ENCODE measurements at regions not wholly inside any gene's neighbourhood (a gene's known extent, or its start where the extent isn't known, plus 50 kb on each side); places are given as distances from the start of the nearest gene placed in this dataset.

GRCh38 chr18:34620258-34620861 is 89.7 kb upstream of the DTNA start:
- peaks cover 3% of the 10 kb centered on the region; the same call in 1 of the 2 replicates for H3K9me3 ChIP-seq (ENCODE audit: control insufficient read depth, insufficient read depth, low read length)
- no CpG with 5 or more reads among the region's 5 CpGs for WGBS, 2 experiments (ENCODE audit: extremely low coverage in 2 of 2, insufficient read length in 1 of 2)
- intact Hi-C loops (cut with micrococcal nuclease): no loop called here
- BruUV-seq (replicated peaks): no TSS peak
- H4K5ac ChIP-seq (ENCODE audit: low read depth, low read length): no peak overlapping the region
- no peak overlapping the region for H2BK20ac ChIP-seq (ENCODE audit: low read depth, low read length)
- DNase-seq: no peak
- no peak for ATAC-seq (ENCODE audit: low read depth)
- no peaks in the 10 kb centered on the region for H3K9me1 ChIP-seq (ENCODE audit: insufficient read depth, low read length)
- no peak overlapping the region for H3K27ac ChIP-seq (ENCODE audit: insufficient read depth, low read length)
- H3K4ac ChIP-seq (ENCODE audit: low read depth, low read length): no peak overlapping the region
- H3K56ac ChIP-seq (ENCODE audit: extremely low read depth, insufficient read depth, low read length): no peak overlapping the region
- ChIA-PET POLR2A (ENCODE audit: unreplicated experiment) (no interaction called here), CTCF (no interaction called here)
- no peaks in the 10 kb centered on the region for H3K79me1 ChIP-seq (ENCODE audit: low read depth in 1 of 2, low read length in 2 of 2)
- H2AFZ ChIP-seq (replicated peaks; ENCODE audit: low read length, poor library complexity): no peak overlapping the region
- 0 out of 2 replicates have a peak, but pooled peaks cover 2% of the 10 kb centered on the region for H3K27me3 ChIP-seq (ENCODE audit: control insufficient read depth, insufficient read depth, low read length)
- no peak overlapping the region for H3K9ac ChIP-seq (ENCODE audit: low read depth, low read length)
- H3K23ac ChIP-seq (ENCODE audit: low read depth, low read length): no peak overlapping the region
- H3K14ac ChIP-seq (replicated peaks; ENCODE audit: low read depth, low read length): no peak overlapping the region
- H3K4me2 ChIP-seq (ENCODE audit: low read depth, low read length): no peak overlapping the region
- no peak overlapping the region for H2AK5ac ChIP-seq (ENCODE audit: low read depth, low read length)
- H2BK15ac ChIP-seq (ENCODE audit: low read depth, low read length): no peak overlapping the region
- in situ Hi-C loops (cut with MboI; ENCODE audit: low sequenced_read_pairs): no loop called here
- H2BK5ac ChIP-seq (ENCODE audit: low read depth, low read length, poor library complexity, severe bottlenecking): no peak overlapping the region
- H3K4me1 ChIP-seq (ENCODE audit: control insufficient read depth, insufficient read depth, low read length): no peaks in the 10 kb centered on the region
- no peak for TF ChIP-seq RAD21 (IDR thresholded peaks at IDR 0.05; ENCODE audit: low read length)
- peak; percentile 42; the same call in 1 of the 2 replicates for TF ChIP-seq MAFK (IDR thresholded peaks at IDR 0.05; ENCODE audit: low read depth, low read length)
- H3K18ac ChIP-seq (ENCODE audit: low read depth, low read length): no peak overlapping the region
- H3K4me3 ChIP-seq (ENCODE audit: insufficient read depth, low read depth, low read length): no peak overlapping the region
- no peak overlapping the region for H4K91ac ChIP-seq (ENCODE audit: insufficient read depth, low read depth, low read length)
- no peaks in the 10 kb centered on the region for H4K20me1 ChIP-seq (ENCODE audit: insufficient read depth, low read length)
- no peaks in the 10 kb centered on the region for H3K36me3 ChIP-seq (ENCODE audit: control insufficient read depth, insufficient read depth, low read length)
- dilution Hi-C loops (cut with HindIII; ENCODE audit: low sequenced_read_pairs, unreplicated experiment): no loop called here
- H2AK9ac ChIP-seq (replicated peaks; ENCODE audit: low read depth, low read length, poor library complexity): no peak overlapping the region
- no peak overlapping the region for H4K8ac ChIP-seq (ENCODE audit: low read depth in 2 of 2, low read length in 2 of 2)
- H2BK120ac ChIP-seq (ENCODE audit: low read depth, low read length): no peak overlapping the region
